ENCODE measurements at regions not wholly inside any gene's neighbourhood (a gene's known extent, or its start where the extent isn't known, plus 50 kb on each side); places are given as distances from the start of the nearest gene placed in this dataset.

- TF ChIP-seq CTCF (IDR thresholded peaks at IDR 0.05 in 4 of 5, conservative IDR thresholded peaks at IDR 0.05 in 1 of 5) (no peak), POLR2A (IDR thresholded peaks at IDR 0.05) (no peak)
These were observed 378.0 kb downstream of the LRRC70 start for GRCh38 chr5:62956597-62956996.
